Umbilical cord (tissue), 1 donor: ENCODE measurements at regions not wholly inside any gene's neighbourhood (a gene's known extent, or its start where the extent isn't known, plus 50 kb on each side); places are given as distances from the start of the nearest gene placed in this dataset.
"Not testable (repeated sequence)": the region's sequence is repeated elsewhere in the genome, so short reads cannot be mapped to it uniquely, and the experiment has no call there.

ENCODE experiments used
- DNase-seq: peaks from one replicate; pipeline ENCODE4 v3.0.0-alpha.2; 2015; ENCODE audit warnings: low spot score

DNA sequence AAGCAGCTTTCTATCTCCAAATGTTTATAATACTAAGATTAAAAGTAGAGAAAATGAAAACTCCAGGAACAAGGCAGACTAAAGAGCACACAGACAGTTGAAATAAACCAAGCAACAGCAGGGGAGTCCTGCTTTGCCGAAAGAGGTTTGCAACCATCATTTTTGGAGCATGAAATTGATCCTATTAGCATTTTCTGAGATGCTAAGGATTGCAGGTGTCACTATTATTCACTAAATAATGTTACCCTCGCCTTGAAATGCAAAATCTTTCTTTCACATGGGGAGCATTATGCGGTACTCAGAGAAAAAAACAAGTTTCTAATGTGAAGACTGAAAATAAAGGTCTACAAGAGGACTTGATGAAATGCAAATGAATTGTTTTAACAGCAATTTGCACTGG lies 81.7 kb upstream of the DNAJC10 start:
- DNase-seq = no peak

DNA sequence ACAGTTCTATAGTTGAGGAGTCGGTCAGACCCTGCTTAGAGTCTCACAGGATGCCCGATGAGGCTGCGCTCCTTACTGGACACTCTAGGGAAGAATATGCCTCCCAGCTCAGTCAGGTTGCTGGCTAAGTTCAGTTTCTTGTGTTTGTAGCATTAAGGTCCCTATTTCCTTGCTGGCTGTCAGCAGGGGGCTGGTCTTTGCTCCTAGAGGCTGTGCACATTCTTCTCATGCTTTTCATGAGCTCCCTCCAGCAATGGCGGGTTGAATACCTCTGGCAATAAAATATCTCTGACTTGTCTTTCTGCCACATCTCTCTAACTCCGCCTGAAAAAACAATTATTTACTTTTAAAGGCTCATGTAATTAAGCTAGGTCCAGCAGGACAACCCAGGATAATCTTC lies 79.4 kb upstream of the DNAJC10 start:
- no peak for DNase-seq

DNA sequence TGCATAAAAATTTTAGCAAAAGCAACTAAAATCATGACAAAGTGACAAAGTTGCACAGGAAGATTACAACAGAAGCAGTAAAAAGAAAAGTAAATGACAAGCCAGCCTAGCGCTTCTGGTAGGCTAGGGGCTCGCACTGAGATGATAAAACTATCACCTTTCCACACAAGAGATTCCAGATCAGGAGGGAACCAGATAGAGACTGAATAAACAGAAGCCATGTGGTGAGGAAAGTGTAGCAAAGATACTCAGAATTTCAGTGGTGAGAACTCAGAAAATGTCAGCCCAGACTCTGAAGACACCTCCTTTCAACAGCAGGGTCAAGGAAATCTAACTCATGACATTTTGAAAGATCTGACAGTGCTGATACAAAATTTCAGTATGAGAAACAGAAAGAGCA lies 77.4 kb upstream of the DNAJC10 start:
- no peak for DNase-seq

DNA sequence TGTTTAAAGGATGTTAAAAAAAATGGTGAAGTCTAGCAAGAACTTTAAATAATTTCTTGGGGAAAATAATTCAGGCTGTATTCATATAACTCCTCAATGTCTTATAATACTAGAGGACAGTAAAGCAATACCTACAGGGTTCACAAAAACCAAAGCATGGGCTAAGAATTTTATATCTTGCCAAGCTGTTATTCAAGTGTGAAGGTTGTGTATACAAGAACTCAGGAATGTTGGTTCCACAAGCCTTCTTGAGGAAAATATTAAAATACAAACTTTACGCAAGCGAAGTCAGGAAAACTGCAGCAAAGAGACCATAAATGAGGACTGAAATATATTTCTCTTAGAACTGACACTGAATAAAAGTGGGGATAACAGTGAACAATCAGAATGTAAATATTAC lies 76.1 kb upstream of the DNAJC10 start:
- DNase-seq = no peak

DNA sequence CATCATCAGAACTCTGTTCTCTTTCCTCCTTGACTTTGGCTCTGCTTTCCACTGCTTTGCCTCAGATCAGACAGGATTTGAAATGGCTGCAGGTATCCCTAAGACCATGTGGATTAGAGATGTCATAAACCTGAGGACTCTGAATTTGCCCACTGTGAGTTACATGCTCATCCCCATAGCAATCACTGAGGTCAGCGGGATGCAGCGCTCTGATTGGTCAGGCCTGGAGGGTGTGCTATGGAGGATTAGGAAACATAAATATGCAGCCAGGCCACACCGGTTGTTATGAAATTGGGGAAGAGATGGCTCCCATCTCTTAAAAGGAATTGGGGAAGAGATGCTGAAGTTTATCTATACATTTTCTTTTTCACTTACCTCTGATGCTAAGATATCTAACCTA lies 73.7 kb upstream of the DNAJC10 start:
- peak; percentile 15 for DNase-seq

DNA sequence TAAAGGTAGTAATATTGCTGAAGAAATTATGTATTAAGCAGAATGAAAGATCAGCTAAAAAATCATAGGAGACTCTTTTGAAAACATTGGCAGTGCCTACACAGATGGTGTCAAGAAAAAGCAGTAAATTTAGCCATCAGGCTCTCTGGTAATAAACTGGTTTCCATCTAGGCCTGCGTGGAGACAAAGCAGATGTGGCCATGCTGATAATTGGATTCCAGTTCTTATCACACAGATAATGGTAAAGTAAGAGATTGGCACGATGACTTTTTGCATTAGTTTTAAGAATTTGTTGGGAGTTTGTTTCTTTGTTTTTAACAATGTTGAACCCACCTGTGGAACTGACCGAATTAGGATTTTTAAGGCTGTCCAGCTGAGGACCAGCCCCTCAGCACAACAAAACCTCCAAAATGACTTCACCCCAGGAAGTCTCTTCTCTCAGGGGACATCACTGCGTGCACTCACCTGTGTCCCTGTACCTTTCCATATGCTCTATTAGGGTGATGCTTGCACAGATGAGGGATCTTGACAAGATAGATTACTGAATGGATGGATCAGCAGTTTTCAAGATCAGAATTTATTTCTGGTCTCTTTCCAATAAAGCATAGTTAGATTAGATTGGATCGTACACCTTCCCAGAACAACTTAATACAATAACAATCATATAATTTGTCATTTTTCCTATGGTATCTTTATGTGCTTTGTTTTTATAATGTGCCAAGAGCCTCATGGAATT lies 69.1 kb upstream of the DNAJC10 start:
- no peak for DNase-seq

GRCh38 chr2:182647499-182647787 lies 68.6 kb upstream of the DNAJC10 start:
- DNase-seq = no peak

- DNase-seq = no peak
Observed at GRCh38 chr2:182649316-182649715, 66.7 kb upstream of the DNAJC10 start.

- DNase-seq = peak; percentile 61
Observed at GRCh38 chr2:182650704-182651103, 65.4 kb upstream of the DNAJC10 start.

GRCh38 chr2:182652326-182652725 lies 63.7 kb upstream of the DNAJC10 start:
- DNase-seq = no peak

DNA sequence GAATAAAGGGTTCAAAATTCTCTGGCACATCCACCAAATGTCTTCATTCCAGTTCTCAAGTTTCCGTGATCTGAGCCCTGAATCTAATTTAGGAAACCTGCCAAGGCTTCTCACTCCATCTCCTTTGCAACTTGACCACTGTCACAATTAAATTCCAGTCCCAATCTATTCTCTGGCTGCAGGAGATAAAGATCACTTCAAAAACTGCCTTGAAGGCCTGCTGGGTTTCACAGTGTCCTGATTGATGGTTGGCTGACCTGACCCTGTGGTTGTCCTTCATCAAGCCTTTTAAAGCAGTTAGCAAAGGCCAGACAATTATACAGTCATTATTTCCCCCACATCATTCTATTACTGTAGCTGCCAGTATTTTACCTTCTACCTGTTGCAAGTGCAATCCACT lies 60.3 kb upstream of the DNAJC10 start:
- DNase-seq = no peak

DNA sequence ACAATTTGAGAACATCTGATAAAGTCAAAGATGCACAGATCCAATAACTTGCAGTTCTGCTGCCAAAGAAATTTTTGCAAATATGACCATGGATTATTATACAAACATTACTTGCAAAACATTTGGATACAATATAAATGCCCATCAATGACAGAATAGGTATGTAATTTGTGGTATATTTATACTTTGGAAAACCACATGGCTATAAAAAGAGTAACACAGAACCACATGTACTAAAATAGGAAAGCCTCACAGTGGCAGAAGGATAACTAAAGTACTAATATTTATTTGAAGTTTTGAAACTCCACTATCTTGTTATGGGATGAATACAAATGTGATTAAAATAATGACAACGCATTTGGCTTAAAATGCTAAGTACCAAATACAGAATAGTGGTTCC lies 51.8 kb upstream of the DNAJC10 start:
- DNase-seq = no peak

GRCh38 chr2:182665500-182665899 lies 50.6 kb upstream of the DNAJC10 start:
- not testable (repeated sequence) for DNase-seq
